ENCODE measurements at regions not wholly inside any gene's neighbourhood (a gene's known extent, or its start where the extent isn't known, plus 50 kb on each side); places are given as distances from the start of the nearest gene placed in this dataset.

DNA sequence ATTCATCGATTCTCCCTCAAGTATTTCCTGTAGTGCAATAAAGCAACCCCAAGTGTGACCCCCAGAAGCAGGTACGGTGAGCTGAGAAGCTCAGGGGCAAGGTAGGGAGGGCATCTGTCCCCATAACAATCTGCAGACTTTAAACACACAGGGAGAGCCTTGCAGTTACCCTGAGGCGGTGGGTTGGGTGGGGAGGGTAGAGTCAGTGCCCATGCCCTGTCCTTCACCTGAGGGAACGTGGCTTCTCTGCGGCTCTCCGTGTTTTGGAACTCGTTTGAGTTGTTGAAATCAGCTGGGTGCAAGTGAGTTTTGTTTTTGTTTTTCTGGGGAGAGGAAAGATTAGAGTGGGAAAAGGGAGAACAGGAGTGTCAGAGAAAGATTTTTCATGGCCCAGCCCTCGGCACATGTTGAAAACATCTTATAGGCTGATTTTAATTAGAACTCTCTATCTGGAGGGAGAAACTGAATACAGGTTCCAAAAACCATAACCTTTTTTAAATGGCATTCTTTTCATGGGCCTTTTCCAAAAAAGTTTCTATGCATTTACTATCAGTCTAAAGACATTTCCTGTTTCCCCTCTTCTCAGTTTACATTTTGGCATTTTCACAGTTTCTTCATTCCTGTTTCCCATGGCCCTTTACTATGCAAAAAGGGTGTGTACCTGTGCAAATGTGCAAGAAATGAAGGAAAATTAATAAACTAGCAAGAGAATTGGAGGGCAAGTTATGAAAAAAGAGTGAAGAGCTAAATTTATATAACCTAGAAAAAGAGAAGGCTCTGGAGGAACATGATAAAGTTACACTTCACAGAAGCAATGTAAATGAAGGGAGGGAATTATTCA is 266.5 kb upstream of the VLDLR start (continued):
- TF ChIP-seq, protein P1, sequence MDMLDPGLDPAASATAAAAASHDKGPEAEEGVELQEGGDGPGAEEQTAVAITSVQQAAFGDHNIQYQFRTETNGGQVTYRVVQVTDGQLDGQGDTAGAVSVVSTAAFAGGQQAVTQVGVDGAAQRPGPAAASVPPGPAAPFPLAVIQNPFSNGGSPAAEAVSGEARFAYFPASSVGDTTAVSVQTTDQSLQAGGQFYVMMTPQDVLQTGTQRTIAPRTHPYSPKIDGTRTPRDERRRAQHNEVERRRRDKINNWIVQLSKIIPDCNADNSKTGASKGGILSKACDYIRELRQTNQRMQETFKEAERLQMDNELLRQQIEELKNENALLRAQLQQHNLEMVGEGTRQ (IDR thresholded peaks at IDR 0.05; ENCODE audit: low read depth, low read length): no peak

DNA sequence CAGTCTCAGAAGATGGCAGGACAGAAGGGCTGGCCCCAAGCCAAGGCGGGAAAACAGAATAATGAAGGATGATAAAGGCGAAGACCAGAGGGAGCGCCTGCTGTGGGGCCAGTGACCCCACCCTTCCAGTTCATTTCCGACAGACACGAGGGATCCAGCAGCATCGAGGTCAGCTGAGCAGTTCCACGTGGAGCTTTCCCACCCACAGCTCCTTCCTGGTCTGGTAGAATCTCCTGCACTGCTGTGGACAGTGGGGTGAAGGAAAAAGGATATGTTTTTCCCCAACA is 265.9 kb upstream of the VLDLR start:
- no peaks in the 10 kb centered on the region for H3K79me1 ChIP-seq (ENCODE audit: low read depth in 1 of 2, low read length in 2 of 2)
- no TSS peak for BruUV-seq (replicated peaks)
- TF ChIP-seq, protein P2, sequence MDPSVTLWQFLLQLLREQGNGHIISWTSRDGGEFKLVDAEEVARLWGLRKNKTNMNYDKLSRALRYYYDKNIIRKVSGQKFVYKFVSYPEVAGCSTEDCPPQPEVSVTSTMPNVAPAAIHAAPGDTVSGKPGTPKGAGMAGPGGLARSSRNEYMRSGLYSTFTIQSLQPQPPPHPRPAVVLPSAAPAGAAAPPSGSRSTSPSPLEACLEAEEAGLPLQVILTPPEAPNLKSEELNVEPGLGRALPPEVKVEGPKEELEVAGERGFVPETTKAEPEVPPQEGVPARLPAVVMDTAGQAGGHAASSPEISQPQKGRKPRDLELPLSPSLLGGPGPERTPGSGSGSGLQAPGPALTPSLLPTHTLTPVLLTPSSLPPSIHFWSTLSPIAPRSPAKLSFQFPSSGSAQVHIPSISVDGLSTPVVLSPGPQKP (IDR thresholded peaks at IDR 0.05; ENCODE audit: borderline replicate concordance, low read depth, low read length): no peak
- TF ChIP-seq, protein P3, sequence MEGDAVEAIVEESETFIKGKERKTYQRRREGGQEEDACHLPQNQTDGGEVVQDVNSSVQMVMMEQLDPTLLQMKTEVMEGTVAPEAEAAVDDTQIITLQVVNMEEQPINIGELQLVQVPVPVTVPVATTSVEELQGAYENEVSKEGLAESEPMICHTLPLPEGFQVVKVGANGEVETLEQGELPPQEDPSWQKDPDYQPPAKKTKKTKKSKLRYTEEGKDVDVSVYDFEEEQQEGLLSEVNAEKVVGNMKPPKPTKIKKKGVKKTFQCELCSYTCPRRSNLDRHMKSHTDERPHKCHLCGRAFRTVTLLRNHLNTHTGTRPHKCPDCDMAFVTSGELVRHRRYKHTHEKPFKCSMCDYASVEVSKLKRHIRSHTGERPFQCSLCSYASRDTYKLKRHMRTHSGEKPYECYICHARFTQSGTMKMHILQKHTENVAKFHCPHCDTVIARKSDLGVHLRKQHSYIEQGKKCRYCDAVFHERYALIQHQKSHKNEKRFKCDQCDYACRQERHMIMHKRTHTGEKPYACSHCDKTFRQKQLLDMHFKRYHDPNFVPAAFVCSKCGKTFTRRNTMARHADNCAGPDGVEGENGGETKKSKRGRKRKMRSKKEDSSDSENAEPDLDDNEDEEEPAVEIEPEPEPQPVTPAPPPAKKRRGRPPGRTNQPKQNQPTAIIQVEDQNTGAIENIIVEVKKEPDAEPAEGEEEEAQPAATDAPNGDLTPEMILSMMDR (conservative IDR thresholded peaks at IDR 0.05; ENCODE audit: low read depth, low read length): no peak
- TF ChIP-seq BHLHE40 (IDR thresholded peaks at IDR 0.05; ENCODE audit: low read depth, low read length) (no peak), POLR2A (IDR thresholded peaks at IDR 0.05; ENCODE audit: low read depth, low read length) (no peak), CEBPB (IDR thresholded peaks at IDR 0.05; ENCODE audit: low read depth, low read length) (no peak), MAFK (IDR thresholded peaks at IDR 0.05; ENCODE audit: low read depth, low read length) (no peak), FOS (IDR thresholded peaks at IDR 0.05; ENCODE audit: low read depth, low read length) (no peak), MXI1 (IDR thresholded peaks at IDR 0.05; ENCODE audit: borderline replicate concordance, low read depth, low read length) (no peak), RFX5 (IDR thresholded peaks at IDR 0.05; ENCODE audit: low read depth, low read length) (no peak), RAD21 (IDR thresholded peaks at IDR 0.05; ENCODE audit: low read length) (no peak), CHD1 (IDR thresholded peaks at IDR 0.05; ENCODE audit: low read depth, low read length) (no peak), NFE2L2 (IDR thresholded peaks at IDR 0.05; ENCODE audit: low read depth, low read length) (no peak)
- TF ChIP-seq, protein P1 (IDR thresholded peaks at IDR 0.05; ENCODE audit: low read depth, low read length): no peak

More for the DNA sequence above, 265.9 kb upstream of the VLDLR start:
- Histone ChIP-seq H3K9me1 (ENCODE audit: insufficient read depth, low read length) (no peaks in the 10 kb centered on the region), H4K5ac (ENCODE audit: low read depth, low read length) (no peak overlapping the region), H3K27me3 (ENCODE audit: control insufficient read depth, insufficient read depth, low read length) (peaks cover 3% of the 10 kb centered on the region; the same call in 1 of the 2 replicates), H2AK5ac (ENCODE audit: low read depth, low read length) (no peak overlapping the region), H3K14ac (replicated peaks; ENCODE audit: low read depth, low read length) (no peak overlapping the region), H4K20me1 (ENCODE audit: insufficient read depth, low read length) (no peaks in the 10 kb centered on the region), H3K18ac (ENCODE audit: low read depth, low read length) (no peak overlapping the region), H2AK9ac (replicated peaks; ENCODE audit: low read depth, low read length, poor library complexity) (no peak overlapping the region), H4K91ac (ENCODE audit: insufficient read depth, low read depth, low read length) (no peak overlapping the region), H3K23ac (ENCODE audit: low read depth, low read length) (no peak overlapping the region), H2BK120ac (ENCODE audit: low read depth, low read length) (no peak overlapping the region), H3K4me1 (ENCODE audit: control insufficient read depth, insufficient read depth, low read length) (no peaks in the 10 kb centered on the region), H2AFZ (replicated peaks; ENCODE audit: low read length, poor library complexity) (no peak overlapping the region), H4K8ac (ENCODE audit: low read depth in 2 of 2, low read length in 2 of 2) (no peak overlapping the region), H3K4ac (ENCODE audit: low read depth, low read length) (no peak overlapping the region), H3K56ac (ENCODE audit: extremely low read depth, insufficient read depth, low read length) (no peak overlapping the region), H3K27ac (ENCODE audit: insufficient read depth, low read length) (no peak overlapping the region), H2BK15ac (ENCODE audit: low read depth, low read length) (no peak overlapping the region), H3K9ac (ENCODE audit: low read depth, low read length) (no peak overlapping the region), H2BK5ac (ENCODE audit: low read depth, low read length, poor library complexity, severe bottlenecking) (no peak overlapping the region), H3K4me3 (ENCODE audit: insufficient read depth, low read depth, low read length) (no peak overlapping the region), H2BK20ac (ENCODE audit: low read depth, low read length) (no peak overlapping the region), H3K36me3 (ENCODE audit: control insufficient read depth, insufficient read depth, low read length) (no peaks in the 10 kb centered on the region), H3K9me3 (ENCODE audit: control insufficient read depth, insufficient read depth, low read length) (no peaks in the 10 kb centered on the region), H3K4me2 (ENCODE audit: low read depth, low read length) (no peak overlapping the region)
- ChIA-PET CTCF (interaction anchor here (0.6 kb wide), 1 partner anchor 197 kb away, joined by 11 read pairs; no protein-coding TSS in a partner anchor), POLR2A (ENCODE audit: unreplicated experiment) (no interaction called here)
- in situ Hi-C loops (cut with MboI; ENCODE audit: low sequenced_read_pairs) (no loop called here), intact Hi-C loops (cut with micrococcal nuclease) (no loop called here), dilution Hi-C loops (cut with HindIII; ENCODE audit: low sequenced_read_pairs, unreplicated experiment) (no loop called here)
- no peak for ATAC-seq (ENCODE audit: low read depth)
- DNase-seq: no peak
- WGBS, 2 experiments (ENCODE audit: extremely low coverage in 2 of 2, insufficient read length in 1 of 2): no CpG with 5 or more reads among the region's 7 CpGs

Measured in IMR-90 (cell line).